Kidney capillary endothelial cell (primary cell): ENCODE measurements at regions not wholly inside any gene's neighbourhood (a gene's known extent, or its start where the extent isn't known, plus 50 kb on each side); places are given as distances from the start of the nearest gene placed in this dataset.
"Not testable (repeated sequence)": the region's sequence is repeated elsewhere in the genome, so short reads cannot be mapped to it uniquely, and the experiment has no call there.

Experiments
- DNase-seq: peaks from one replicate; pipeline ENCODE4 v3.0.0-alpha.2; 2018; ENCODE audit warnings: low spot score

DNA sequence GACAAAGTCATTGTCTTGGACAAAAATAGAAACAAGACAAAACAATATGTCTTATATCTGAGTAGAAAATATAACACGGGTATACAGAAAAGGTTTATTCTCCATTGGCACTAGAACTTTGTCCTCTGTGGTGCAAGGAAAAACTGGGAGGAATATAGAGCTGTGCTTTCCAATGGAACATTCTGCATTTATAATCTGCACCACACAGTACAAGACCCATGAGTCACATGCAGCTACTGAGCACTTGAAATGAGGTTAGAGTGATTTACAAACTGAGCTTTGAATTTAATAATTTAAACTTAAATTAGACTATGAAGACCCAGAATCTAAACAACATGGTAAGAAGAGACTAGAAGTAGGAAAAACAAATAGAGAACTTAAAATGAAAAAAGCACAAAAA is 86.1 kb downstream of the RAP2A start:
- DNase-seq, result no peak

DNA sequence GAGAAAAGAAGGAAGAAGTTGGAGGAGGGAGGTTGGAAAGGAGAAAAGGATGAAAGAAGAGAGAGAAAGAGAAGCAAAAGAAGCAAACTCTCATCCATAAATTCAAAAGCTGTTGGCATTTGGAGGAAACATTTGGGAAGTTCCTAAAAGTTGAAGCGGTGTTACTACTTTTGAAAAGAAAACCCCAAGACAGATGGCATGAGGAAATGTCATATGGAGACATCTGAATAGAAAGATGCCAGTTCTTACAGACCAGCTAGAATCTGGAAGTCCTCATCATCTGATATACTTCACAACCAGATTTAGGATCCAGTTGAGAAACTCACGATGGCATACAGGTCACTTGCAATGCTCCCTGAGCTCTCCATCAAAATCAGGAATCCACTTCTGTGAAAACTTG is 86.9 kb downstream of the RAP2A start:
- no peak for DNase-seq

DNA sequence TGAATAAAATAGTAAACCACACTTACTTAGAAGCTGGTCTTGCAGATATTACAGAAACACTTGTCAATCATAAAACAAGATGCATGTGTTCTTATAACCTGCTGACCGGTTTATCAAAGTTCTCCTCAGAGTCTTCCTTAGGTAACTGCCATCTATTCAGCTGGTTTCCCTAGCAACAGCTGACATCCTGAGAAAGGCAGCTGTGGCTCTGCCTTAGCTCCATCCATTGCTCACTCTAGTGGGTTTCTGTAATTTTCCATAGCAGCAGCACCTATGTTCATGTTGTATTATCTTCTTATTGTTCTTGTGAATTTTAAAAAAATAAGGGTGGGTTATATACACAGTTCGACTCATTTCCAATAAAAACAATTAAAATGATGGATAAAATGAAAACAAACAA is 87.8 kb downstream of the RAP2A start:
- no peak for DNase-seq

DNA sequence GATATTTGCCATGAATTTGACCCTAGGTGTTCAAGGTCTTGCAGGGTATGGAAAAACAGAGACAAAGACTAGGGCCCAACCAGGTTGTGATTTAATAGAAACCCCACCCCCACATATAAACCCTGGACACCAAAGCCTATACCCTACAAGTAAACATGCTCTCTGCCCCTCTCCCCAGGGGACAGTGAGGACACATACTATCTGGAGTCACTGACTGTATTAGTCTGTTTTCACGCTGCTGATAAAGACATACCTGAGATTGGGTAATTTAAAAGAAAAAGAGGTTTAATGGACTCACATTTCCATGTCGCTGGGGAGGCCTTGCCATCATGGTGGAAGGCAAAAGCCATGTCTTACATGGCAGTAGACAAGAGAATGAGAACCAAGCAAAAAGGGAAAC is 88.3 kb downstream of the RAP2A start:
- no peak for DNase-seq

DNA sequence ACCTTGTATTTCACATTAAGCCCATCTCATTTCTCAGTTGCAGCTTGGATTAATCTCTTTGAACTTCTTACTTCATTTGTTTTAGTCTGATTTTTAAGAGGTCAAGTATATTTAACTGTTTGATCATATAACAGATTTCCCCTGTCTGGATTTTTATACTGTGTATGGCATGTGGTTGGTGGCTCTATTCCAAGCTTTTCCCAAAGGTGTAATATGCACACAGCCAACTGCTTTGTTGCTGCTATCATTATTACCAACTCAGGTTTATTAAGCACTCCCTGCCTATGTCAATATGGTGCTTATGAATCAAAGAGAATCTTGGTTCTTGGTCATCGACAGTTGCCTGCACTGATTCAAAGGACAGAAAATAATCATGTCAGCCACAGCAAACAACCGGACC is 92.6 kb downstream of the RAP2A start:
- DNase-seq, result no peak

DNA sequence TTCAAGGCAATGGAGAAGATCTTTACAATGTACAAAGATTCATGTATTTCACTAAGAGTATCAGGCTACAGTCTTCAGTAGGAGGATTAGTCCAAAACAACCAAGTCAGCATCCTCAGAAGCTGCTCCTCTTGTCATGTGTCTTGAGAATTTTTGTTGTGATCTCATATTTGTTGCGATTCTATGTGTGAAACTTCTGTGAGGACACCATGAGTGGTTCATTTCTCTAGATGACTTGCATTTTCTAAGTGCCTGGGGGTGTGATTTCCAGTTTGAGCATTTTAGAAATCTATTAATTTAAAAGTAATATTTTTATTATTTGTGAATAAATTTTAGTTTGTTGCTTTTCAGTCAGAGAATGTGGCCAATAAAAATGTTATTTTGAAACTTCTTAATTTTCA is 94.5 kb downstream of the RAP2A start:
- DNase-seq, result no peak

DNA sequence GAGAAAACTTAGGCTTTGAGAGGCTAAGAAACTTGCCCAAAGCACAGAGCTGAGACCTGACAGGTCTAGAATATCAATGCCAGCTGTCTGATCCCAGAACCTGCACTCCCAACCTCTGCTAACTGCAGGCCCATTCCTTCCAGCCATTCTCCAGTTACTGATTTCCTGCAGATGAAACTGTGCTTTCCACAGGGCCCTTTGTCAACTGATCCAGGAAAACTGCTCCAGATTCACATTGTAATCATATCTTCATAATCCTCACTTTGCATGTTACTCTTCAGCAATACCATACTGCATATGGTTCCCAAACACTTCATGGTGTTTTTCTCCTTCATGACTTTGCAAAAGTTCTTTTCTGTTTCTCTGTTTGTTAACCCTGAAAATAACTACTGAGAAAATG is 100.6 kb downstream of the RAP2A start:
- DNase-seq, result no peak

DNA sequence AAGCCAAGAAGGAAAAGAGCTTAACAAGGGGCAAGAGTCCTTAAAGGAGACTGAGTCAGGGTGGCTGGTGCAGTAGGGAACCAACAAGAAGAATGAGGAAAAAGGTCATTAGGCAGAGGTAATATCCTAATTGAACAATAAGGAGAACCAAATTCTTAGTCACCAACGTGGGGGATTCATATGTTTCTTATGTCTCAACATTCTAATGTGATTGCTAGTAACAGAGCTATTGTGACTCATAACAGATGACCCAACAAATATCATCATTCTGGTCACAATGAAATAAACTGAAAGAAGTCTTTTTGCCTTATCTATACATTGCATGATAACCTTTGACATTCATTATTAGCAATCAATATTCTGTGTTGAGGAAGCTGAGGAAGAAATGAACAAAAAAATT is 101.6 kb downstream of the RAP2A start:
- DNase-seq, result peak; percentile 40

DNA sequence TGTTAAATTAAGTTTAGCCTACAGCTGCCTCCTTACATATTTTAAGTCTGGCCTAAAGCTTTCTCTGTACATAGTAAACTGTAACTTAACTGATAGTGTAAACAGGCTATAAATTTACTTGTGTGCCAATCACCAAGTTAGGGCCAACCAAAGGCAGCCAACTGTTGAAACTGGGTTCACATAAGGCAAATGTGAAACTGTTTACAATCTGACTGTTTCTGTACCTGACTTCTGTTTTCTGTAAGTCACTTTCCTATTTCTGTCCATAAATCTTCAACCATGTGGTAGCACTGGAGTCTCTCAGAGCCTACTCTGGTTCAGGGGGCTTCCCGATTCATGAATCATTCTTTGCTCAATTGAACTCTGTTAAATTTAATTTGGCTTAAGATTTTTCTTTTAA is 103.1 kb downstream of the RAP2A start:
- DNase-seq, result no peak

DNA sequence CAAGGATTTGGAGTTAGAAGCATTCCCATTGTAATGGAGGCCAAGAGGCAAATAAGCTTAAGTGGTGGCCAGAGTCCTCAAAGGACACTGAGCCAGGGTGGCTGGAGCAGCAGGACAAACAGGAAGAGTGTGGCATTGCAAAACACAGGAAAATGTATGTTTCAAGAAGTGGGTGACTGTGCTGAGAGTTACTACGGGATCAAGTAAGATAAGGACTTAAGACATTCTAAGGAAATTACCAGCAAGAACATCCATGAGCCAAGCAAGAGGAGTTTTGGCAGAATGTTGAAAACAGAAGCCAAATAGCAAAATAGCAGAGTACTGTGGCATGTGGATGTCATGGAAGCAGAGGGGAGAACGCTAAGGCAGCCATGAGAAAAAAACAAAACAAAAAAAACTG is 104.2 kb downstream of the RAP2A start:
- DNase-seq, result no peak

DNA sequence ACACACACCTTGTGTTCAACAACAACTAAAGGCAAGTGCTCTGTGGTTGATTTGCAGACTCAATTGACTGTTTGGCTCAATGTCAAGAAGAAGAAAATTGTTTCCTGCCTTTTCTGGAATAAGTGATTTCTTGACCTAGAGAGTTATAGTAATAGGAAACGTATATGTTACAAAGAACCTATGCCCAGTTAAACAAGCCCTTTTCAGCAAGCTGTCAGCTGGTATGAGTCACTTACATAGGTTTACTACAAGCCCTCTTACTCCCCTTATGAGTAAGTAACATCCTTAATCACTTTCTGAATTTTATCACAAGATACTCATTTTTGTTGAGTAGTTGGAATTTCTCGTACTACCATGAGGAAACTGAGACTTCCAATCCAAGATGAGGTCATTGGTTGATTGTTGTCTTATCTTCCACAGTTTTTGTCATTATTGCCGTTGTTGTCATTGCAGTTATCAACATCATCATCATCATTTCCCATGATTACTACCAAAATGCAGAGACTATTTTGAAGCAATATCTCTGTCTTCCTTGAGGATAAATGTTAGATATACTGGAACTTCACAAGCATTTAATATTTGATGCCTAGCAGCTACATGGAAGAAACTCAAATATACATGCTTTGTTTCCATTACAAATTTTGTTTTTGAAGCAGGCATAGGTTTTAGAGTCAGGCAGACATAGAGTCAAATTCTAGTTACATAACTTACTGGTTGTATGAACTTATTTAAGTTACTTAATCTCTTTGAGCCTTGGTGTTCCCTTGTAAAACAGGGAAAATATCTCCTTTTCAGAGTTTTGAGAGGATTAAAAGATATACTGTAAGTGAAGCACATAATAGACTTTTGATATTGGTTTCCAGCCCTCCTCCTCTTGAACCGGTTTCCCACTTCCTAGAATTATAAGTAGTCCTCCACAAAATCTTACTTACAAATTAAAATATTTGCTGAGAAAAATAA is 106.0 kb downstream of the RAP2A start:
- peak; percentile 70 for DNase-seq

DNA sequence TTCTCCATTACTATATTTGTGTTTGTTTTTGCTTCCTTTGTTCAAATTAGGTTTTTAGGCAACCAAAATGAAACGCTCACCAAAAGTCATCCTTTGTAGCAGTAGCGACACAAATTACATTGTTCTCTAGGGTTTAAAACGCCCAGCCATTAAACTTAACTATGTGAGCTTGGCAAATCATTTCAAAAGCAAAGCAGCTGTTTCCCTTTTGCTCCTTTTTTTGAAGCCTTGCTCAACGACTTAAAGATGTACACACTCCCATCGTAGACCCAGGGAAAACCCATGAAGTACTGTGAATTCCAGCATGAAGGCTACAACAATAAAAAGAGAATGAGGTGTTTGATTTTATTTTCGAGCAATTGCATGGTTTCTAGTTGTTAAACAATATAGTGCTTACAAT is 106.7 kb downstream of the RAP2A start:
- DNase-seq, result no peak

DNA sequence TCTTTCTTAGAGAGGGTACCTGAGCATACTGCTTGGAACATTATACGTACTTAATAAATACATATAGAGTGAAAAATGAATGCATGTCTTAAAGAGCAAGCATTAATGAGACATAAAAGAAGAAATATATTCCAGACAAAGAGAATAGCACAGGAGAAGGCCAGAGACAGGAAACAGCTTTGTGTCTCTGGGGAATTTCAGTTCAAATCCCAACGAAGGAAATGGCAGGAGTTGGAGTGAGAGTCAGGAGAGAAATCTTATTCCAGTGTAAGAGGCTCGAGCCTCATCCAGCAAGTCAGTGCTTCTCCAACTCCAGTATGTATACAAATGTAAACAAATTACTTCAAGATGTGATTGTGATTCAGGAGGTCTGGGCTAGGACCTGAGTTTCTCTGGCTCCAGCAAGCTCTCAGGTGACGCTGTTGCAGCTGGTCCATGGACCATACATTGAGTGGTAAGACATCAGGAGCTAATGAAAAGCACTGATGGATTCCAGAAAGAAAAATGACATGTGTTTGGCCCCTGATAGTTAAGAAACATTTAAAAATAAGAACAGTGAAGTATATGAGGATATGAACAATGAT is 108.2 kb downstream of the RAP2A start:
- DNase-seq, result peak; percentile 15

DNA sequence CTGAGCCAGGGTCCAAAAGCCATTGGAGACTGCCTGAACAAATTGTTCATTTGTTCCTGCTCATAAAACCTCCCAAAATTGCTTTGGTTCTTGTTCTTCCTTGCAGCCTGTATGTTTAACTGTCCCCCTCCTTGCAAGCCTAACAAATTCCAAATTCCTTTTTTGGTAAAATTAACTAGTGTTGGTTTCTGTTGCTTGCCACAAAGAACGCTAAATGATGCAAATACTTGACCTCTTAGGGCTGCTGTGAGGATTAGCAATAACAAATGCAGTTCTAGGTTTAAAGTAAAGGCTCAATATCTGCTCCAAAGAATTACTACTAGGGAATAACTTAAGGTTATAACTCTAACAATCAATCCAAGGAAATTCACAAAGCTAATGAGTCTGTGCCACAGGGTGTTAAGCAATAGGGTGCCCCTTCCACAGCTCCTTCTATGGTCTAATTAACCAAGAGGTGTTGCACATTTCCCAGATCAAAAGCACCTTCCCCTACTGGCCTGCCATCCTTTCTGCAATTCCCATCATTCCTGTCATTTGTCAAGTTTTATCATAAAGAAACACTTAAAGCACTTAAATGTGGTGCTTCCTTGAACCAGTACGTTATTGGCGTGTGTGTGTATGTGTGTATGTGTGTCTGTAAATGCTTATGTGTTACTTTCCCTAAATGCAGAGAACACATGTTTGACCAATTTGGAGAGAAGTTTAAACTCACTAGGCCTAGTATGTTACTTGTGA is 110.2 kb downstream of the RAP2A start:
- DNase-seq, result no peak

DNA sequence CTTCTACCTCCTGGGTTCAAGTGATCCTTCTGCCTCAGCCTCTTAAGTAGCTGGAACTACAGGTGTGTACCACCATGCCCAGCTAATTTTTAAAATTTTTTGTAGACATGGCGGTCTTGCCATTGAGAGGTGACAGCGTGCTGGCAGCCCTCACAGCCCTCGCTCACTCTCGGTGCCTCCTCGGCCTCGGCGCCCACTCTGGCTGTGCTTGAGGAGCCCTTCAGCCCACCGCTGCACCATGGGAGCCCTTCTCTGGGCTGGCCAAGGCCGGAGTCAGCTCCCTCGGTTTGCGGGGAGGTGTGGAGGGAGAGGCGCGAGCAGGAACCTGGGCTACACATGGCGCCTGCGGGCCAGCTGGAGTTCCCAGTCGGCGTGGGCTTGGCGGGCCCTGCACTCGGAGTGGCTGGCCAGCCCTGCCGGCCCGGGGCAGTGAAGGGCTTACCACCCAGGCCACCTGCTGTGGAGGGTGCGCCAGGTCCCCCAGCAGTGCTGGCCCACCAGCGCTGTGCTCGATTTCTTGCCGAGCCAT is 111.1 kb downstream of the RAP2A start:
- DNase-seq, result not testable (repeated sequence)

DNA sequence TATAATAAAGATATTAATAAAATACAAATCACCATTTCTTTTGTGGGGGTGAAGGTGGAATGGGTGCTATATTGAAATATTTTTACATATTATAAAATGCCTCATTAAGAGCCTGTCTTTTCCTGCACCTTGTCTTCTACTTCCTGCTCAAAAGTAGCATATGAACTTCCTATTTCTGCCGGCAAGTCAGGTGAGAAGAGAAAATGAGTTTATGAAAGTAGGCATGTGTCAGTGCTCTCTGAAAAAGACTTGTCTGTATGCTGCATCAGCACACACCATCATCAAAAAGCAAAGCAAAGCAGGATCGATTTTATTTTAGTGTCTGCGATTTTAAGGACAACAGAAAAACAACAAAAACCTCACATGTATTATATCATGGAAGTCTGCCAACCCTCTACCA is 114.2 kb downstream of the RAP2A start:
- no peak for DNase-seq

DNA sequence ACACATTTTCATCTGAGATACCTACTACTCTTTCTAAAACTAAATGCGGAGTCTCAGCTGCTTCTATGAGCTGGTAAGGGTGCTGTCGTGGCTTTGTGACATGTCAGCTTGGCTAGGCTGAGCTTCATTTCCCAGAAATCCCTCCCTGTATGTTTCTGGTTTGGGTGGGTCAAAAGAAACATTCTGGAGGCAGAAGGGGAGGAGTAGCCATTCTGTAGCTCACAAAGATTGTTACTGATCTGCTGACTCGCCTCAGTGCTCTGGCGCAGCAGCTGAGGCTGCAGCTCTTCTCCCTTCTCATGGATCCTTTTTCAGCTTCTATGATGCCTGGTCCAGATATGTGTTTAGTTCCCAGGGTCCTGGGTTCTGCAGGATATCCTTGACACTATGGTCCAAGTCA is 114.7 kb downstream of the RAP2A start:
- no peak for DNase-seq

DNA sequence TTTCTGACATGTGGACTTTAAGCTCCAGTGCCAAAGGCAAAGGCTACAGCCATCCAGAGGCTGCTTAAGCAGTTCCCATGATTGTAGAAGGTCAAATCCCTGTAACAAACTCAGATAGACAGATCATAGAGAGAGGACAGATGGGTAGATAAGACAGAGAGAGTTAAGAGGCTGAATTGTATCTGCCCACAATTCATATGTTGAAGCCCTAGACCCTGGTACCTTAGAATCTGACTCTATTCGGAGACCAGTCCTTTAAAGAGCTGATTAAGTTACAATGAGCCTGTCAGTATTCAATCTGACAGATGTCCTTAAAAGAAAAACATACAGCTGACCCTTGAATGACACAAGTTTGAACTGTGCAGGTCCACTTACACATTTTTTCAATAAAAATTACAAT is 115.2 kb downstream of the RAP2A start:
- no peak for DNase-seq

DNA sequence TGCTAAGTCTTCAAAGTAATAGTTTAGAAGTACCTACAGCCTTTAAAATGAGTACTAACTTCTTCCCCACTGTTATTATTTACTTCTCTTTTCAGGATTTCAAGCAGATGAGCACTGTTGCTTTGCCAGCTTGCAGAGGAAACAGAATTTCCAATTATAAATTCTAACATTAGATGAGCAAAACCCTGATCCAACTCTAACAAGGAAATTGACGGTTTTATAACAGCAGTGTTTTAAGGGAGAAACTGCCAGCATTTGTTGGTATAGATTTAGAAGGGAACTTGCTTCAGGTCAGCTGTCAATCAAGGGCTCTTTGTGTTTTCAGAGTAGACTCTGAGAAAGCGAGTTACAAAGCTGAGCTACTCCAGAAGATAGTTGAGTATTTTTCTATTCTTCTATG is 120.5 kb downstream of the RAP2A start:
- no peak for DNase-seq

DNA sequence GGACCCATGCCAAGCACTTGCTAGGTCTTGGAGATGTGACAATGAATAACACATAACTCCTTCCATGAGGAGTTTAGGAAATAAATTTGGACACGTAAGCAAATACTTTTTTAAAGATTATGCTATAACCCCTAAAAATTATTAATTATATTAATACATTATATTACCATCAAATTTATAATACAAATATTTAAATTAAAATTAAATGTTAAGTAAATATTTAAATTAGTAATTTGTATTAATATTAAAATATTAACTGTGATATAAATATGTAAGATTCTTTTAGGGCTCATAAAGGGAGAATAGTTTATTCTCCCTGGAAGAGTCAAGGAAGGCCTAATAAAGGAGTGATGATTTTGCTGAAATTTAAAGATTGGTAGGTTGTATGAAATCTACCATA is 121.1 kb downstream of the RAP2A start:
- no peak for DNase-seq

DNA sequence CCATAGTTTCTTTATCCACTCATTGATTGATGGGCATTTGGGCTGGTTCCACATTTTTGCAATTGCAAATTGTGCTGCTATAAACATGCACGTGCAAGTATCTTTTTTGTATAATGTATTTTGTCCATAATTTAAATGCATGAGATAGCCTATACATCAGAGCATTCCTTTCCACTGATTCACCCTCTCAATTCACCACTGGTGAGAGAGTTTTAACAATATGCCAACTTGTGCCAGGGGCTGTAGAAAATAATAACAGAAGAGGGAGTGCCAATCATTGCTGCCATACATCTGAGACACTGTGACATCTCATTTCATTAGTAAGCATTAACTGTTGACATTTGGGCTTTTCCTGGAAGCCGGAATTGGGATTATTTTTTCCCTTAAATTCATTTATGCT is 125.1 kb downstream of the RAP2A start:
- DNase-seq, result no peak

DNA sequence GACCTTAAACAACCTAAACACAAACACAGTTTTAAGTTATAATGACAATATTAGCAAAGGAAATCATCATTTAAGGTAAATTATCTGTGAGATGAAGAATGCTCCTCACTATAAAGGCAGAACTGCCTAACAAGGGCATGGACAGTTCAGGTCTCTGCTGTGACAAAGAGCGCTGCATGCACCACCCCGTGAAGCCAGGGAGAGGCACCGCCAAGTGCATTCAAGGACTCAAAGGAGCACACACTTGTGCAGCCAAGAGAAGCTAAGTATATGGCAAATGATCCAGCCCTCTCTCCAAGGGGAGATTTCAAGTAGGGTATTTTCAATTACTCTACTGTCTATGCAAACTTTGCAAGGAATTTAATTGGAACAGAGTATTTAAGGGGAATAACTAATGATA is 126.0 kb downstream of the RAP2A start:
- no peak for DNase-seq

DNA sequence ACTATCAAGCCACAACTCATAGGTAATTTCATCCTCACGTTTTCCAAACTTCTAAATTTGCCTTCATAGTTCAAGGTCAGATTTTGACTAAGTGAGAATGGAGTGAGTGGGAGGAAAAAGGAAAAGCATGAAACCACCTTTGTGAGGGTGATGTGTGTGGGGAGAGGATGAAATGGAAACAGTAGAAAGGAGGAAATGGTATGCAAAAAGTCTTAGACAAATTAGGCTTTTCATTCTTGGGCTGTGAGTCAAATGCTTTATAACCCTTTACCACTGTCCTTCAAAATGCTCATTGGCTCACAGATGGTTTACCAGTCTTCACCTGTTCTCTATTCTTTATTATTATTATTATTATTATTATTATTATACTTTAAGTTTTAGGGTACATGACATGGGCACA is 127.2 kb downstream of the RAP2A start:
- DNase-seq, result no peak
